NB4 (cell line): ENCODE measurements at regions not wholly inside any gene's neighbourhood (a gene's known extent, or its start where the extent isn't known, plus 50 kb on each side); places are given as distances from the start of the nearest gene placed in this dataset.

Experiments
- DNase-seq: peaks from one replicate; pipeline ENCODE4 v3.0.0; 2010; ENCODE audit warnings: low read depth
- H3K4me3 ChIP-seq: one replicate; pipeline ENCODE4 v1.5.1; 2011; ENCODE audit warnings: mild to moderate bottlenecking, low read depth, low read length, moderate library complexity
- CTCF ChIP-seq: IDR thresholded peaks from one replicate; pipeline ENCODE4 v1.5.1; 2012; ENCODE audit warnings: low read depth, low read length
- MYC ChIP-seq: IDR thresholded peaks from 2 replicates; pipeline ENCODE4 v1.6.1; 2011; ENCODE audit warnings: low read depth, low read length
- POLR2A ChIP-seq: IDR thresholded peaks from 2 replicates; pipeline ENCODE4 v1.6.1; 2011; ENCODE audit warnings: mild to moderate bottlenecking; ENCODE audit not compliant: insufficient read length; ENCODE audit errors: extremely low read depth
- TF ChIP-seq, protein P1 (sequence below): IDR thresholded peaks from 2 replicates; pipeline ENCODE4 v1.6.1; 2011; ENCODE audit warnings: low read depth, low read length

DNA sequence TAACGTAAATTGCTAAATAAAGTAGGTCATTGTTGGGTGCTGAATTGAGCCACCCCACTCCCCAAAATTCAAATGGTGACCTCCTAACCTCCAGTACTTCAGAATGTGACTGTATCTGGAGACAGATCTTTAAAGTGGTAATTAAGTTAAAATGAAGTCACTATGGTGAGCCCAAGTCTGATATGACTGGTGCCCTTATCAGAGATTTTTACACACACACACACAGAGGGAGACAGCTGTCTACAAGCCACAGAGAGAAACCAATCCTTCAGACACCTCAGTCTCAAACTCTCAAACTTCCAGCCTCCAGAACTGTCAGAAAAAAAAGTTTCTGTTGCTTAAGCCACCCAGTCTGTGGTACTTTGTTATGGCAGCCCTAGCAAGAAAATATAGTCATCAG, 879.2 kb upstream of the INTU start:
- no peak for DNase-seq
- TF ChIP-seq MYC (no peak), CTCF (no peak), POLR2A (no peak)
- TF ChIP-seq, protein P1, sequence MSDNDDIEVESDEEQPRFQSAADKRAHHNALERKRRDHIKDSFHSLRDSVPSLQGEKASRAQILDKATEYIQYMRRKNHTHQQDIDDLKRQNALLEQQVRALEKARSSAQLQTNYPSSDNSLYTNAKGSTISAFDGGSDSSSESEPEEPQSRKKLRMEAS = no peak
- H3K4me3 ChIP-seq = no peak overlapping the region

- no peak overlapping the region for H3K4me3 ChIP-seq
- no peak for TF ChIP-seq MYC
- no peak for TF ChIP-seq POLR2A
- TF ChIP-seq, protein P1 = no peak
- TF ChIP-seq CTCF = no peak
- no peak for DNase-seq
Observed at GRCh38 chr4:126755506-126755905, 877.3 kb upstream of the INTU start.

DNA sequence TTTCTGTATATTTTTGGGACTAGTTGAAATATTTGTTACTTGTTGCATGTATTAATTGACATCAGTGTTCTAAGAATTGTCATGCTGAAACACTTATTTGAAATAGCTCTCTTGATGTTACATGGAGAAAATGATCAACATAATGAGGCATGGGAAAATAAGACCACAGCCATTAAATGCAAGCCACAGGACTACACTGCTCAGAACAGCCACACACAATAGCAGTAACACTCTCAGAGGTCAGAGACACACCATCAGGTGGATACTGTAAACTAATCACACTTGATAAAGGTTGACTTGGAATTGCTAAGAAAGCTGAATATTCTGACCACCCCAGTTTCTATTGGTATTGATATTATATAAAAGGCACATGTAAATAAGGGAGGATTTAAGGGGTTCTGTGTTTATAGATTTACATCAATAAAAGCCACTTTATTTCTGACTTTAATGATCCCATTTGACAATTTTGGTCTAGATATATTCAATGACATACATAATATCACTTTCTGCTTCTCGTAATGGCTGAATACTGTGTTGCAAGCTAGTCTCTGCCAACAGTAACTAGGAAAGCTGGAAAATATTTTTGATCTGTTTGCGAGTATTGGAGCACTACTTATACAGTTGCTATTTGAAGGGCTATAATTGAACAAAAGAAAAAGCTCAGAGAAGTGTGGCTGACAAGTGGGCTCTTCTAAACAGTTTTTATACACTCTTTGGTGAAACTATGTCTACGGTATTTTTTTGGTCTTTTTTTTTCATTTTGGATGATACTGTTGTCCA, 876.5 kb upstream of the INTU start:
- TF ChIP-seq MYC (no peak), CTCF (no peak), POLR2A (no peak)
- TF ChIP-seq, protein P1 = no peak
- H3K4me3 ChIP-seq = no peak overlapping the region
- DNase-seq = no peak

GRCh38 chr4:126757219-126757618, 875.5 kb upstream of the INTU start:
- no peak overlapping the region for H3K4me3 ChIP-seq
- TF ChIP-seq POLR2A (no peak), MYC (no peak), CTCF (no peak)
- TF ChIP-seq, protein P1 = no peak
- DNase-seq = no peak

GRCh38 chr4:126758493-126758892, 874.3 kb upstream of the INTU start:
- DNase-seq = no peak
- TF ChIP-seq POLR2A = no peak
- no peak overlapping the region for H3K4me3 ChIP-seq

DNA sequence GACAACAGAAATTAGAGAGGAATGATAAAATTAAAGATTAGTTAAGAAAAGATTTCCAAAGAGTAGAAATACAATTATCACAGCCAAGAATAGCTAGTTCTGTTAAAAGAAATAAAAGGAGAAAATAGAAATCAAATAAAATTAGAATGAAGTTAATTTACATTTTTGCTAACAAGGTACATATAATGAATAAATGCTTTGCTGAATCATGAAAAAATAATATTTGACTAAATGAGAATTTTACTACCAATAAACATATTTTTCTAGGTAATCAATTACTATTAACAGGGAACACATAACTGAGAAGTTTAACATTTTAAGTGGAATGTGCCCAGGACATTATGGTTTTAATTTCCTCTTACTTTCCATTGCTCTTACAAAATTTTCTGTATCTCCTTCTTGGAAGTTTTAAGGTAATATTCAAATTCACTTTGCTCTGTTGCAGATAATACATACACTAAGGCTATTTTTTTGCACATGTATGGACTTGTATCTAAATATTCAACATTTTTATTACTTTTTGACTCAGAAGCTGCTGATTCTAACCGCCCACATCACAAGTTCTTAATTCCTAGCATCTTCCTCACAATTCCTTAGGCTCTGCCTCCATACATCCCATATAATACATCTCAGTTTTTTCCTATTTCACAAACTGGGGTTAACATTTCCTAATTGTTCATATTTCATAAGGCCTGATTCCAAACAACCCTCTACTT, 870.7 kb upstream of the INTU start:
- H3K4me3 ChIP-seq = no peak overlapping the region
- TF ChIP-seq, protein P1 = no peak
- TF ChIP-seq CTCF (no peak), POLR2A (no peak), MYC (no peak)
- no peak for DNase-seq
